Stimulated activated CD4-positive, alpha-beta T cell treated with anti-CD3 and anti-CD28 coated beads, TNF-alpha, amount 100 ng/mL, for 24 hours (primary cell): ENCODE measurements at regions not wholly inside any gene's neighbourhood (a gene's known extent, or its start where the extent isn't known, plus 50 kb on each side); places are given as distances from the start of the nearest gene placed in this dataset.
"Not testable (repeated sequence)": the region's sequence is repeated elsewhere in the genome, so short reads cannot be mapped to it uniquely, and the experiment has no call there.

ENCODE experiments used
- DNase-seq, 3 experiments: peaks; one replicate each; pipeline ENCODE4 v3.0.0-alpha.2; 2020; ENCODE audit warnings: low read depth in 3 of 3

- not testable (repeated sequence) for DNase-seq
These were observed 85.6 kb downstream of the OR2B2 start for GRCh38 chr6:27826612-27826985.

- not testable (repeated sequence) for DNase-seq
These were observed 86.2 kb downstream of the OR2B2 start for GRCh38 chr6:27825848-27826611.

- DNase-seq = no peak
These were observed 87.0 kb downstream of the OR2B2 start for GRCh38 chr6:27825025-27825793.

- peak in 1 of 3 experiments; percentile 38 for DNase-seq
These were observed 87.8 kb downstream of the OR2B2 start for GRCh38 chr6:27824211-27825024.

GRCh38 chr6:27823714-27824210 is 88.4 kb downstream of the OR2B2 start:
- DNase-seq = peak in 2 of 3 experiments; percentile 35 to 60

GRCh38 chr6:27816906-27817305 is 95.3 kb downstream of the OR2B2 start:
- DNase-seq = no peak

GRCh38 chr6:27814665-27815424 is 97.4 kb downstream of the OR2B2 start:
- DNase-seq = peak in 1 of 3 experiments; percentile 53

GRCh38 chr6:27814415-27814664 is 97.9 kb downstream of the OR2B2 start:
- not testable (repeated sequence) for DNase-seq

- DNase-seq = no peak
These were observed 99.2 kb downstream of the OR2B2 start for GRCh38 chr6:27812805-27813492.

GRCh38 chr6:27812078-27812804 is 100.0 kb downstream of the OR2B2 start:
- no peak for DNase-seq

GRCh38 chr6:27811451-27811772 is 100.8 kb downstream of the OR2B2 start:
- no peak for DNase-seq

- no peak for DNase-seq
These were observed 101.3 kb downstream of the OR2B2 start for GRCh38 chr6:27810768-27811450.

GRCh38 chr6:27809939-27810767 is 102.0 kb downstream of the OR2B2 start:
- DNase-seq = peak; percentile 38 to 62 (median 47)

- DNase-seq = no peak
These were observed 102.9 kb downstream of the OR2B2 start for GRCh38 chr6:27809067-27809938.

GRCh38 chr6:27808242-27809066 is 103.7 kb downstream of the OR2B2 start:
- peak in 1 of 3 experiments; percentile 20 for DNase-seq

GRCh38 chr6:27807441-27808241 is 104.6 kb downstream of the OR2B2 start:
- peak; percentile 40 to 63 (median 53) for DNase-seq
